IPS-20b (cell line): ENCODE measurements at regions not wholly inside any gene's neighbourhood (a gene's known extent, or its start where the extent isn't known, plus 50 kb on each side); places are given as distances from the start of the nearest gene placed in this dataset.
A peak's percentile ranks its signal among the peaks of the same experiment; 100 is the strongest.

Source experiments
- H3K27ac ChIP-seq: one replicate; pipeline ENCODE4 v1.5.1; 2013; ENCODE audit warnings: low read length
- H3K27me3 ChIP-seq: 2 replicates; pipeline ENCODE4 v1.6.1; 2013; ENCODE audit warnings: mild to moderate bottlenecking, low read length, inconsistent platforms; ENCODE audit not compliant: insufficient read depth
- H3K36me3 ChIP-seq: 2 replicates; pipeline ENCODE4 v1.6.1; 2013; ENCODE audit warnings: low read depth, mild to moderate bottlenecking, inconsistent platforms, low read length, moderate library complexity; ENCODE audit not compliant: insufficient read depth
- H3K4me1 ChIP-seq: 2 replicates; pipeline ENCODE4 v1.6.1; 2013; ENCODE audit warnings: mild to moderate bottlenecking, control low read depth, inconsistent platforms, low read length, moderate library complexity; ENCODE audit not compliant: insufficient read depth
- H3K4me3 ChIP-seq: 2 replicates; pipeline ENCODE4 v1.5.1; 2013; ENCODE audit warnings: mild to moderate bottlenecking, low read length, inconsistent platforms
- H3K9ac ChIP-seq: 2 replicates; pipeline ENCODE4 v1.6.1; 2013; ENCODE audit warnings: low read depth, mild to moderate bottlenecking, inconsistent platforms, low read length, moderate library complexity
- H3K9me3 ChIP-seq: 2 replicates; pipeline ENCODE4 v1.6.1; 2013; ENCODE audit warnings: mild to moderate bottlenecking, low read depth, low read length, inconsistent platforms; ENCODE audit not compliant: insufficient read depth

- H3K9ac ChIP-seq = no peak overlapping the region
- H3K27ac ChIP-seq = no peak overlapping the region
- no peaks in the 10 kb centered on the region for H3K9me3 ChIP-seq
- no peaks in the 10 kb centered on the region for H3K4me1 ChIP-seq
- no peaks in the 10 kb centered on the region for H3K36me3 ChIP-seq
- no peak overlapping the region for H3K4me3 ChIP-seq
- H3K27me3 ChIP-seq = no peaks in the 10 kb centered on the region
Observed at GRCh38 chr12:98317939-98318899, 197.2 kb upstream of the TMPO start.

DNA sequence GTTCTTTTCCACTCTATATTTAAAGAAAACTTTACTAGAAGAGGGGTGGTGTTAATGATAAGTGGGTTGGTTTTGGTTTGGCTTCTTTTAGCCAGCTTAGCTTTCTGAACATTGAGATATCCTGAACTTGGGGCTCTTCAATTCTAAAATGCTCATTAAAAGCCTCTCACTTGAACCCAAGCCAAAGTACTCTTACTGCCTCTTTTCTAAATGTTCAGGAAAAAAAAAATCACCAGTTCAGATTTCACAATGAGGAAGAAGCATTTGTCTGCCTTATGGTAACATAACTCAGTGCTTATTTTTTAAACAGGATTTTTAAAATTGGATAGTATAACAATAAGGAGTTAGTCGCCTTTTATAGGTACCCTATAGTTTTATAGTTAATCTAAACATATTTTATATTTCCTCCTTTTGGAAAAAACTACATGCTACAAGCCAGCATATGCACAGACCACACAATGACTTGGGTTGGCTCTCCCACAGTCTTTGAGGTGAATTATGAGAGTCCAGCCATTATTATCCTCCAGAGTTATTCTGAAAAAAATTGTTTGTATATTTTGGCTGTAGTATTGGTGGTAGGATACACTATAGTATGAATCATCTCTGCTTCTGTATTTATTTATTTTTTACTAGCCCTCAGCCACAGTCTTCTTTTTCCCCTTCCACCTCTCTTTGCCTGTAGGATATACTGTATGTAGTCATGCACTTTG is 195.5 kb upstream of the TMPO start:
- Histone ChIP-seq H3K36me3 (no peaks in the 10 kb centered on the region), H3K27me3 (no peaks in the 10 kb centered on the region), H3K4me3 (no peak overlapping the region), H3K9ac (no peak overlapping the region), H3K27ac (no peak overlapping the region), H3K4me1 (no peaks in the 10 kb centered on the region), H3K9me3 (no peaks in the 10 kb centered on the region)

- Histone ChIP-seq H3K36me3 (no peaks in the 10 kb centered on the region), H3K9me3 (no peaks in the 10 kb centered on the region), H3K9ac (no peak overlapping the region), H3K4me3 (no peak overlapping the region), H3K4me1 (no peaks in the 10 kb centered on the region), H3K27ac (no peak overlapping the region), H3K27me3 (no peaks in the 10 kb centered on the region)
Observed at GRCh38 chr12:98325003-98325402, 190.4 kb upstream of the TMPO start.

DNA sequence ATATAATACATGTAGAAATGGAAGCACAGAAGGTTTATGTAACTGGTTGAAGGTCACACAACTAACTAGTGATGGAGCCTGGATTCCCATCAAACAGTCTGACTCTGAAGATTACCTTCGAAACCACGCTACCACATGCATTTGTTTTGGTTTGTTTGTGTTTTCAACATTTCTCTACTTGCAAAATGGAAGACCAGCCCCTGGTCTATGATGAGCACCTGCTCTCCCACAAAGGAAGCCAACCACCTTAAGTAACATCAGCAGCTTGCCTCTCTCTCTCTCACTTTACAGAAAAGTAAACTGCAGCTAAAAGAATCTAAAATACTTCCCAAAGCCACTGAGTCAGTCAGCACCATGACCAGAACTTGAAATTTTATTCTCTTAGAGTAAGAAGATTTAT is 186.9 kb upstream of the TMPO start:
- H3K9ac ChIP-seq = no peak overlapping the region
- no peaks in the 10 kb centered on the region for H3K27me3 ChIP-seq
- H3K36me3 ChIP-seq = no peaks in the 10 kb centered on the region
- no peaks in the 10 kb centered on the region for H3K9me3 ChIP-seq
- no peaks in the 10 kb centered on the region for H3K4me1 ChIP-seq
- H3K4me3 ChIP-seq = no peak overlapping the region
- no peak overlapping the region for H3K27ac ChIP-seq

GRCh38 chr12:98329589-98329988 is 185.8 kb upstream of the TMPO start:
- H3K27ac ChIP-seq = no peak overlapping the region
- no peaks in the 10 kb centered on the region for H3K27me3 ChIP-seq
- no peaks in the 10 kb centered on the region for H3K4me1 ChIP-seq
- H3K9me3 ChIP-seq = no peaks in the 10 kb centered on the region
- H3K4me3 ChIP-seq = no peak overlapping the region
- H3K9ac ChIP-seq = no peak overlapping the region
- no peaks in the 10 kb centered on the region for H3K36me3 ChIP-seq

GRCh38 chr12:98332642-98333041 is 182.7 kb upstream of the TMPO start:
- no peaks in the 10 kb centered on the region for H3K4me1 ChIP-seq
- no peak overlapping the region for H3K27ac ChIP-seq
- no peak overlapping the region for H3K4me3 ChIP-seq
- no peaks in the 10 kb centered on the region for H3K9me3 ChIP-seq
- H3K9ac ChIP-seq = no peak overlapping the region
- no peaks in the 10 kb centered on the region for H3K27me3 ChIP-seq
- H3K36me3 ChIP-seq = no peaks in the 10 kb centered on the region

DNA sequence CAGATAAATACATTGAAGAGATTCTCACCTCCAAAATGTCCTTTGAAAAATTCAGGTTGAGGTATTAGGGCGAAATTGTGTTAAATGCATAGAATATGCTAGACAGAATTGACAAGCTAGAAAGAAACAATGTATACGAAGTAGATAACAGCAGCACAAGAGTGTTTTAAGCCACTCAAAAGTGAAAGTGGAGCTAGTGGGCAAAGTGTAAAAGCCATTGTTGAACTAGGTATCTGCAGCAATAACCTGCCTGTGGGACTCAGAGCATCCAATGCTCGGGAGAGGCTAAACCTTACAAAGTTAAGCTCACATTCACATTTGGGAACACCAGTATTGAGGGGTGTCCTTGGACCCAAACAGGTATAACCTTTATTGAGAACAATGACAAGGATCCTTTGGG is 180.6 kb upstream of the TMPO start:
- H3K4me1 ChIP-seq = no peaks in the 10 kb centered on the region
- H3K36me3 ChIP-seq = no peaks in the 10 kb centered on the region
- H3K27me3 ChIP-seq = no peaks in the 10 kb centered on the region
- H3K9me3 ChIP-seq = no peaks in the 10 kb centered on the region
- no peak overlapping the region for H3K4me3 ChIP-seq
- H3K9ac ChIP-seq = no peak overlapping the region
- no peak overlapping the region for H3K27ac ChIP-seq

- Histone ChIP-seq H3K4me3 (no peak overlapping the region), H3K27me3 (no peaks in the 10 kb centered on the region), H3K27ac (no peak overlapping the region), H3K36me3 (no peaks in the 10 kb centered on the region), H3K4me1 (peaks cover 17% of the 10 kb centered on the region), H3K9ac (no peak overlapping the region), H3K9me3 (no peaks in the 10 kb centered on the region)
Observed at GRCh38 chr12:98341026-98341425, 174.4 kb upstream of the TMPO start.

DNA sequence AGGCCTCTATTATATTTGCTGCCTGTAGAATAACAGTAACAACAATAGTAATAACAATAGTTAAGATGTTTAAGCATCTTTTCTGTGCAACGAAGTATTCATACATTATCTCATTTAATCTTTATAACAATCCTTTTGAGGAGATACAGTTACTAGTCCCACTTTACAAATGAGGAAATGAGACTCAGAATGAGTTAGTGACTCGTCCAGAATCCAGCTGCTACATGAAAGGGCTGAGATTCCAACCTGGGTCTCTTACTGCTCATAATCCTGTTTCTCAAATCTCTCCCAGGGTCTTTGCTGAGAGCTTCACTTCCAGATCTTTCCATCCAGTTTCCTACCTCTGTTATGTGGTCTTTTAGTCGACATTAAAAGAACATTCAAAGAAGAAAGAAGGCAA is 173.7 kb upstream of the TMPO start:
- H3K4me1 ChIP-seq = peaks cover 17% of the 10 kb centered on the region
- no peaks in the 10 kb centered on the region for H3K36me3 ChIP-seq
- H3K9me3 ChIP-seq = no peaks in the 10 kb centered on the region
- no peaks in the 10 kb centered on the region for H3K27me3 ChIP-seq
- no peak overlapping the region for H3K4me3 ChIP-seq
- H3K9ac ChIP-seq = no peak overlapping the region
- H3K27ac ChIP-seq = no peak overlapping the region

GRCh38 chr12:98343002-98343567 is 172.3 kb upstream of the TMPO start:
- Histone ChIP-seq H3K27me3 (no peaks in the 10 kb centered on the region), H3K4me1 (peaks cover 17% of the 10 kb centered on the region), H3K9ac (no peak overlapping the region), H3K36me3 (no peaks in the 10 kb centered on the region), H3K9me3 (no peaks in the 10 kb centered on the region), H3K27ac (no peak overlapping the region), H3K4me3 (no peak overlapping the region)

- Histone ChIP-seq H3K9me3 (no peaks in the 10 kb centered on the region), H3K4me3 (peak overlapping the region; percentile 5; the same call in 1 of the 2 replicates), H3K27ac (no peak overlapping the region), H3K9ac (no peak overlapping the region), H3K36me3 (no peaks in the 10 kb centered on the region), H3K27me3 (no peaks in the 10 kb centered on the region), H3K4me1 (peaks cover 17% of the 10 kb centered on the region)
Observed at GRCh38 chr12:98344046-98344930, 171.1 kb upstream of the TMPO start.
